Epidermal melanocyte (primary cell): ENCODE measurements at regions not wholly inside any gene's neighbourhood (a gene's known extent, or its start where the extent isn't known, plus 50 kb on each side); places are given as distances from the start of the nearest gene placed in this dataset.
"Not testable (repeated sequence)": the region's sequence is repeated elsewhere in the genome, so short reads cannot be mapped to it uniquely, and the experiment has no call there.

Experiments
- DNase-seq: peaks from one replicate; pipeline ENCODE4 v3.0.0; 2011; ENCODE audit warnings: low spot score; ENCODE audit not compliant: insufficient read length

DNA sequence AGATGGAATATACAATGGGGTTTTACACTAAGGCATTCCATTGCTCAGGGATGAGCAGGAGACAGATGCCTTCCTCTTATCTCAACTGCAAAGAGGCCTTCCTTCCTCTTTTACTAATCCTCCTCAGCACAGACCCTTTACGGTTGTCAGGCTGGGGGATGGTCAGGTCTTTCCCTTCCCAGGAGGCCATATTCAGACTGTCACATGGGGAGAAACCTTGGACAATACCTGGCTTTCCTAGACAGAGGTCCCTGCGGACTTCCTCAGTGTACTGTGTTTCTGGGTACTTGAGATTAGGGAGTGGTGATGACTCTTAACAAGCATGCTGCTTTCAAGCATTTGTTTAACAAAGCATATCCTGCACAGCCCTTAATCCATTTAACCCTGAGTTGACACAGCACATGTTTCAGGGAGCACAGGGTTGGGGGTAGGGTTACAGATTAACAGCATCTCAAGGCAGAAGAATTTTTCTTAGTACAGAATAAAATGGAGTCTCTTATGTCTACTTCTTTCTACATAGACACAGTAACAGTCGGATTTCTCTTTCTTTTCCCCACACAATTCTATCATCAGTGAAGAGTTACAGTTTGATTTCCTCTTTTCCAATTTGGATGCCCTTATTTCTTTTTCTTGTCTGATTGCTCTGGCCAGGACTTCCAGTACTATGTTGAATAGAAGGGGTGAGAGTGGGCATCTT is 737.1 kb downstream of the TRHDE start:
- not testable (repeated sequence) for DNase-seq

DNA sequence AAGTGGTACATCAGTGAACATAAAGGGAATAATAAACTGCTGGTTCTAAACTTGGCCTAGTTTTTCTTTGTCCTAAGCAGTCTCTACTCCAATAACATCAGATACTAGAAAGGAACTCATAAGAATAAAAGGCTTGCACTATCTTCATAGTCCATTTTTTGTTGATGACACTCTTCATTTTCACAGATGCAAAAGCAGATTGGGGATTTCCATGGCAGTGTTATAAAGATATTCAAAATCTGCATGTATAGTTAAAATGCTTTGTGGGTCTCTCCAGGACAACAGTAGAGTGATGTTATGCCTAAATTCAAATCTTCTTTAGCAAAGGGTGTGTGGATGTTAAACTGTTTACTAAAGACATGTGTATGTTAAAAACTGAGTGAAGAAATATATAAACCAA is 745.8 kb downstream of the TRHDE start:
- no peak for DNase-seq

DNA sequence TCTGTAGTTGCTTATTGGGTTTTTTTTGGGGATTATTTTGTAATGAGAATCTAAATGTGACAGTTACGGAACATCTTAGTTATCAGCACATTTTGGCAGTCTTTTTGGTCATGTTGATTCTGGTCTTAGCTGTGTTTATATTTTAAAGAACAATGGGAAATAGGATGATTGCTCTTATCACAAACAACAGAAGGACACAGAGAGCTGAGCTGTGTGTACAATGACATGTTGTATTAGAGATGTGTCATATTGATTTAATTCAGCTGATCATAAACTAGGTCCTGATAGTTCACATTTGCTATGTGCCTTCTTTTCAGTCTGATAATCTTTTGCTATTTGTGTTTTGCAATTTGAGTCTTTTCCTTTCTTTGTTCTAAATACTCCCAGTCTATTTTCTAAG is 781.7 kb downstream of the TRHDE start:
- DNase-seq = no peak

DNA sequence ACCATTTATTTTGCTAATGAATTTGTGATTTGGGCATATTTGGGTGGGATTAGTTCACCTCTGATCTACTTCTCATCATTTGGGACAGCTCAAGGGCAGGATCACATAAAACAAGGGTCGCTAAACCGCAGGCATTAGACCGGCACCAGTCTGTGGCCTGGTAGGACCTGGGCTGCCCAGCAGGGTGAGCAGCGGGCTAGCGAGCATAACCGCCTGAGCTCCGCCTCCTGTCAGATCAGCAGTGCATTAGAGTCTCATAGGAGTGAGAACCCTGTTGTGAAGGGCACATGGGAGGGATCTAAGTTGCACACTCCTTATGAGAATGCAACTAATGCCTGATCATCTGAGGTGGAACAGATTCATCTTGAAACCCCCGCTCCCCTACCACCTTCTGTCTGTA is 785.3 kb downstream of the TRHDE start:
- DNase-seq = no peak

DNA sequence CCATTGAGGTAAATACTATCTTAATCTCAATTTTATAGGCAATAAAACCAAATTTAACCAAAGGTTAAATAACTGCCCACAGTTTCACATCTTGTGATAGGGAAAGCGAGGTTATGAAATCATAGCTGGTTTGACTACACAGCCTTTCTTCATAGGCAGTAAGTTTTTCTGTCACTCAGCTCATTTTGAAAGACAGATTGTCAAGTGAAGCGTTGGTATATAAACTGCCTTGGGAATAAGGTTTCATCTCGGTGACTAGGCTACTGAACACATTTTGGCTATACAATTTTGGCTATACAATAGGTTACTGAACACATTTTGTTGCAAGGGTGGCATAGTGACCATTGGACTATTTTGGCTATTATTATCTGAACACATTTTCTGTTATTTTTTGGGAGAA is 793.7 kb downstream of the TRHDE start:
- DNase-seq = no peak

DNA sequence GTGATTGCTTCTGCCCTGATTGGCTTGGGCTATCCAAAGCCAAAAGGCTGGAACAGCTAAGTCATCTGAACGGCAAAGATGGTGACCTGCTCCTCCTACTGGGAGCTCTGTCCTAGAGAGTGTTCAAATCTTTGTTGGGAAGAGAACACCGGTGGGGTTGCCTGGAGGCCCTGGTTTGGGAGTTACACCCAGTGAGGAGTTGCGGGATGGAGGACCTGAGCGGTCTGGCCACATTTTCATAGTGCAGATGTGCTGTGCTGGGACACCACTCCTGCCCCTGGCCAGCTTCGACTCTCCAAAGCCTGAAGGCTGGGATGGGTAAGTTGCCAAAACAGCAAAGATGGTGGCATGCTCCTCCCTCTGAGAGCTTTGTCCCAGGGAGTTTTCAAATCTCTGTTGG is 795.4 kb downstream of the TRHDE start:
- DNase-seq = no peak

DNA sequence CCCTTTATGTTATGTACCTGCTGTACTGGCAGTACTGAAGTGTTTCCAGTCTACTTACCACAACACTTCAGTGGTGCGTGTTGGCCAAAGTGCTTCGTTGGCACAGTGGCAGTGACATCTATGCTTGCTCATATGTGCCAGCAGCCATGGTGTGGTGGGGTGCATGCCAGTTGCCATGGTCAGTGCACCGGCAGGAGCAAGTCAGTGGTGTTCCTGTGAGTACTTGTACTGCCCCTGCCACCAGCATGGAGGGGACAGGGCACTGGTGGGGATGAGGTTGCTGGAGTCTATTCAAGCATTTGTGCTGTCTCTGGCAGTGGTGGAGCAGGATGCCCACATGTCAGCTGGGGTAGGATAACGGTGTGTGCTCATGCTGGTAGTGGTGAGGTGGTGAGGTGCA is 800.0 kb downstream of the TRHDE start:
- no peak for DNase-seq

DNA sequence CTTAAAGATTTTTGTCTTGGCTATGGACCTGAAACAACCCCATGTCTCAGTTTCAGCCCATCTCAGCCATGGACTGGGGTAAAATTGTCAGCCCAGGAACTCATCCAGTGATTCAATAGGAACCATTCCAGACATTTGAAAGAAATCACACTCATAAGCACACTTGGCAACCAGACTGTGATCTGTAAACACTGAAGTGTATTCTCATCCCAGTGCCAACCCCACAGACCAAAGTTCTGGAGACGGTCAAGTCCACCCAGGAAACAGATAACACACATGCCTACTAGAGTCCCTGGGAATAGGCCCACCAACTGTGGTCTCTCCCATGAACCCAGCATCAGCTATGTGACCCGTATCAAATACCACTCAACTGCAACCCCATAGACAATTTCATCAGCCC is 804.6 kb downstream of the TRHDE start:
- DNase-seq = no peak

DNA sequence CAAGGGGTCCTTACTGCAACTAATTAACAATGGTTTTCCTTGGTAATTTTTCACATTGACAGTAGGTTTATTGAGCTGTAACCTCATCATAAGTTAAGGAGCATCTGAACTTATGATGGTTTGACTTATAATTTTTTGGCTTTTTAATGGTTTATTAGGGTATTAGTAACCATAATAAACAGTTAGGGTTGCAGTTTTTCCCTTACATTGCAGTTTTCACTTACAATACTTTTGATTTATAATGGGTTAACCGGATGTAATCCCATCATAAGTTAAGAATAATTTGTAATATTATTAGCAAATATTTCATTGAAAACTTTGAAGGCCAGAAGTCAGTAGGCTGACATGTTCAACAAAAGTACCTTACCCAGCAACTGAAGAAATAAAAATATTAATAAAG is 811.6 kb downstream of the TRHDE start:
- DNase-seq = no peak

DNA sequence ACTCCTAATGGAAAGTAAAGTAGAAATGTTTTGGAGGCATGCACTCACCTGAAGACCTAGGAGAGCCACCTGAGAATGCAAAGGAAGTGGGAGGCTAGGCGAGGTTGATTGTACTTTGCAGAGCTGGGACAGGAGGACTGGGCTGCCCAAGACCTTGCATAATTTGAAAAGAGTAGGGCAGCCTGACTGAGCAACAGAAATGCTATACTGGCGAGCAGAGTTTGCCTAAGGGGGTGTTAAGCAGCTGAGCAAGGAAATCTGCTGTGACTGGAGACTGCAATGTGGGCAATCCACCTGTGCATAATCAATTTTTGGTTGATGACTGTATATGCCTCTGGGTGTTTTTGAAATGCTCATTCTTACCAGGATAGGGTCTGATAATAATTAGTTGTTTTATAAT is 834.1 kb downstream of the TRHDE start:
- DNase-seq = no peak

DNA sequence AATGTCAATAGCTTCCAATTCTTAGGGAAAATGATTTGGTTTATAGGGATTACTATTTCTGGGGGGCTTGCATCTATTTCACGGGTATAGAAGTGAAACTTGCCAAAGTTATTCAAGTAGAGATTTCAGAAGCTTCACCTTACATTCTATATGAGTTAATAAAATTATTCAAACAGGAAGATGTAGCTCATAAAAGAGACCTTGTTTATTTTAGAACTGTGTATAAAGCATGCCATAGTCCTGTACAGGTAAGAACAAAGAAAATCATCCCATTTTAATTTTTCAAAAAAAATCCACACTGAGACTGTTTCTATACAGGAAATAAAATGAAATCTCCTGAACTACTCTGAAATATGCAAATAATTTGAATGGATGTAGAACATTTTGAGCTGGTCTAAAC is 834.7 kb downstream of the TRHDE start:
- no peak for DNase-seq

DNA sequence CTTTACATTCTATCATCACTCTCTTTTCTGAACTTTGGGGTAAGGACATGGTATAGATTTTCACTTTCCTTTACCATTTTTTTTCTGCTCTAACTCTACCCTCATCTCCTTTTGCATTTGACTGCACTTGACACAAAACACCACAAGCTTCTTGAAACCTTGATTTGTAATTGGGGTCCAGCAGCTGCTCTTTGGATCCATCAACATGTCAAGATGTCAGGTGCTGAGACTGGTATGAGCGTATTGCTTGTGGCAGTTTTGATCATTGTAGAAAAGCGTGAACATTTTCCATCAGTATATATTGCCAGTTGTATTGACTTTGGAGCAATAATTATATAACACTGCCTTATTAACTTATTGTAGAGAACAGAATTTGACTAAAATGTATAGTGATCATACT is 838.6 kb downstream of the TRHDE start:
- no peak for DNase-seq

DNA sequence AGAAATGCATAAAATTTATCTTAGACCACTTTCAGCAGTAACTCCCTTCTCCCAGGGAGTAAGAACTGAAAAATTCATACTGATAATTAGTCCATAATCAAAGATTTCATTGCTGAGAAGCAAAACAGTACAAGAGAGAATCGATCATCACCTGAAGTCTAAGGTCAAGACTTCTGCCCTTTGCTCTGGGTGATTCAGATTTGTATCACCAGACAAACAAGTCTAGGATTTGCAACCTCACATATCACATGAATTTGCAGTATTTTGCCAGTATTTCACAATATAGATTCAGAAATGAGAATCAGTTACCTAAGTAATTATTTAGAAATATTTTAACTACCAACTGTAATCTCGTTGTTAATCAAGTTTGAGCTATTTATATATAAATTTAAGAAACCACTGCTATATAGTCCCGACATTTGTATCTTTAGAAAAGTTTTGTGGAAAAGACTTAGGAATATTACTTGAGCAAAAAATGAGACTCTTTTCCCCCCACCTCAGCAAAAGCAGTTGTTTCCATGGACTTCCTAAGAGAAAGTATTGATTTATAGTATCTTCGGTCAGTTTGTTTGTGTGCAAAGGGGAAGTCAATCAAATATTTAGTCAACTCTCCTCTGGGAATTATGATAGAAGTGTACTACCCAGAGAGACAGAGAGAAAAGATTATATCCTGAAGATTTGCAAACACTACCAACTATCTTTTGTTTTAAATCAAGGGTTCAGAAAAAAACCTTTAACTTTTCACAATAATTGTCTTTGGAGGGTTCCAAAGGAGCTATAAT is 840.1 kb downstream of the TRHDE start:
- DNase-seq = no peak

DNA sequence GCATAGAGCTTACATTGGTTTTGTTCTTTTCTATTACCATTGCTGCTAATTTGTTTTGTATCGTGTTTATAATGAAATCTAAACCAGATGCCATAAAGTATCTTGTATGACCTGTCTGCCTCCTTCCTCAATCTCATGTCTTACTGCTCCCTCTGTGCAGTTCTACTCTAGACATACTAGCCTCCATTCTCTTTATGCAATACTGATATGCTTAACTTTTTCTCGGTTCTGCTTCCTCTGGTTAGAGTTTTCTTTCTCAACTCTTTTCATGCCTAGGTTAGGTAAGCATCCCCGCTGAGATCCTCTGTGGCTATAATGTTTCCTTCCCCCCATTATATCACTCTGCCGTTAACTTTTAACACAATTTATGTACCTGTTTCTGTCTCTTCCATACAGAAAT is 852.3 kb downstream of the TRHDE start:
- no peak for DNase-seq

DNA sequence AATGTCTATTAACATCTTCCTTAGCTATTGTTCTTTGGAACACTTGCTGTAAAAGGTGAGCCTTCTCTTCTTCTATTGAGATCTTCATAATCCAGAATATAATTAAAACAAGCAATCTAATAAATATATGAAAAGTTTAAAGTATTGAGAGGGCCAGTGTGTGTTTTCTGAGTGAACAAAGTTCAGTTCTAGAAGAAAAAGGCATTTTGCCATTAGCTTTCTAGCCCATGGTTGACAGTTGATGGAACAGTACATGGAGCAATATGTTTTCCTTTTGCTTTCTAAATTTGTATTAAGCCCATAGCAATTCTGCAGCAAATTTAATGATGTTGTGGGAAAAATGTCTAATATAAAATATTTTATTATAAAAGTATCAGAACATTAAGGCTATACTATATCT is 853.0 kb downstream of the TRHDE start:
- DNase-seq = no peak

DNA sequence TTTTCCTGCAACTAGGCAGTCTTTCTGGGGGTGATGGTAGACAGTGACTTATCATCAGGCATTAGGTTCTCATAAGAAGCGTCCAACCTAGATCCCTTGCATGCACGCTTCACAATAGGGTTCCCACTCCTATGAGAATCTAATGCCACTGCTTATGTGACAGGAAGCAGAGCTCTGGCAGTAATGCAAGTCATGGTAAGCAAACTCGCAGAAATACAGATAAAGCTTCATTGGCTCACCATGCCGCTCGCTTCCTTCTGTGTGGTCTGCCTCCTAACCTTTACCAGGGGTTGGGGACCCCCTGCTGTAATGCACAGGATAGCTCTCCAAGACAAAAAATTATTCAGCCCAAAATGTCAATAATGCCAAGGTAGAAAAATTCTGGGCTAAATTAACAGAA is 864.2 kb downstream of the TRHDE start:
- DNase-seq = no peak

DNA sequence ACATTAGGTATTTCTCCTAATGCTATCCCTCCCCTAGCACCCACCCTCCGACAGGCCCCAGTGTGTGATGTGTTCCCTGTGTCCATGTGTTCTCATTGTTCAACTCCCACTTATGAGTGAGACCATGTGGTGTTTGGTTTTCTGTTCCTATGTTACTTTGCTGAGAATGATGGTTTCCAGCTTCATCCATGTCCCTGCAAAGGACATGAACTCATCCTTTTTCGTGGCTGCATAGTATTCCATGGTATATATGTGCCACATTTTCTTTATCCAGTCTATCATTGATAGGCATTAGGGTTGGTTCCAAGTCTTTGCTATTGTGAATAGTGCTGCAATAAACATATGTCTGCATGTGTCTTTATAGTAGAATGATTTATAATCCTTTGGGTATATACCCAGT is 867.5 kb downstream of the TRHDE start:
- DNase-seq = not testable (repeated sequence)

DNA sequence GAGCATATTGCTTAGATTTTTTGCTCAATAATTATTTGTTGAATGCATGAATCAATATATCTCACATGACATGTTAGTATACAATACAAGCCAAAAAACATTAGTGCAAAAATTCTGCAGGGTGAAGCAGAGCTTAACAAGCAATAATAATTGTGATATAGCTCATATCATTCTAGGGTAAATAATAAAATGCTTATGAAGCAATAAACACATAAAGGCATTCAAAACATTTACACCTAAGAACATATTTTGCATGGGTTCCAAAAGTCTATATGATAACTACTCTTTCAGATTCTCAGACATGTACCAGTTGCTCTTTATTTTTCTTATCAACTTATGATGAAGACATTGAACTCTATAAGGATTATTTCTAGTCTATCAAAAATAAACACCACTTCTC is 886.2 kb downstream of the TRHDE start:
- DNase-seq = no peak

DNA sequence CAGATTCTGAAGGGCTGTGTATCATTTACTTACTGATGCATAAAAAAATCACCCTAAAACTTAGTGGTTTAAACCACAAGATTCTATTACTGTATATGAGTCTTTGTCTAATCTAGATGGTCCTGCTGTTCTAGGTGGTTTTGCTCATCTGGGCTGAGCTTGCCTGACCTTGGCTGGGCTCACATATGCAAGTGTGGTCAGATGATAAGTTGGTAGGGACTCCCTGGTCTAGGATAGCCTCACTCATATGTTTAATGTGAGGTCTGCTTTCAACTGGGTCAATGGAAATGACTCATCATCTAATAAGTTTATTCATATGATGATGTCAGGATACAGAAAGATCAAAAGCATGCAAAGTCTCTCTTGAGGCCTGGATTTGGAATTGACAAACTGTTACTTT is 887.8 kb downstream of the TRHDE start:
- no peak for DNase-seq

DNA sequence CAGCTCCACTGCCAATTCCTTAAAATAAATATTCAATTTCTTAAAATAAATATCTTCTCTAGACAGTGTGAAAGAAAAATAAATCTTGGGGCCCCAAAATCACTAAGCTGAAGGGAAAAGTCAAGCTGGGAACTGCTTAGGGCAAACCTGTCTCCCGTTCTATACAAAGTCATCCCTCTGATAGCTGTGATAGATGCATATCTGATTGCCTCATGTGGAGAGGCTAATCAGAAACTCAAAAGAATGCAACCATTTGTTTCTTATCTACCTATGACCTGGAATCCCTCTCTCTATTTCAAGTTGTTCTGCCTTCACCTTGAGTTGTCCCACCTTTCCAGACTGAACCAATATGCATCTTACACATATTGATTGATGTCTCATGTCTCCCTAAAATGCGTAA is 889.8 kb downstream of the TRHDE start:
- no peak for DNase-seq

DNA sequence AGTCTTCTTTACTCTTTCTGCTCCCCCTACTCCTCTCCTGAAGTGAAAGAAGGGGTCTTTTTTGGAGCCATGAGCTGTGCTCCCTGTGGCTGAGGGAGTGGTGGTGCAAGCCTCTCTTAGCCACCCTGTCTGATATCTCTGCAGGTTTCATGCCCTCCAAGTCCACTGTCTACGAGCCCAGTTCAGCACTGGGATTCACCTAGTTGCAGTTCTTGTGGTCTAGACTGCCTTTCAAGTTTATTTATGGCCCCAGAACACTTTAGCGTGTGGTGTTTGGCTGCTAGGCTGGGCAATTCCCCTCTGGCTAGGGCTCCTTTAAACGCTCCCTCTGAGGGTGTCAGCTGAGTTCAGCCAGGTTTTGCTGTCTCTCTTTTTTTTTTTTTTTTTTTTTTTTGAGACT is 908.6 kb downstream of the TRHDE start:
- no peak for DNase-seq

DNA sequence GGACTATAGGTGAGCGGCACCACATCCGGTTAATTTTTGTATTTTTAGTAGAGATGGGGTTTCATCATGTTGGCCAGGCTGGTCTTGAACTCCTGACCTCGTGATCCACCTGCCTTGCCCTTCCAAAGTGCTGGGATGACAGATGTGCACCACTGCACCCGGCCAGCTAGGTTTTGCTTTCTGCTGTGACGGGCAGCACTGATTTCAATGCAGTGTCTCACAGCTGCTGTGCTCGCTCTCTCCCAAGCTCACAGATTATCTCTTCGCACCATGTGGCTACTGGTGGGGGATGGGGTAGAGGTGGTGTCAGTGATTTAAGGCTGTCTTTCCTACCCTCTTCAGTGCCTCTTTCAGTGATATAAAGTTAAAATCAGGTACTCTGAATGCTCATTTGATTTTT is 909.1 kb downstream of the TRHDE start:
- no peak for DNase-seq

DNA sequence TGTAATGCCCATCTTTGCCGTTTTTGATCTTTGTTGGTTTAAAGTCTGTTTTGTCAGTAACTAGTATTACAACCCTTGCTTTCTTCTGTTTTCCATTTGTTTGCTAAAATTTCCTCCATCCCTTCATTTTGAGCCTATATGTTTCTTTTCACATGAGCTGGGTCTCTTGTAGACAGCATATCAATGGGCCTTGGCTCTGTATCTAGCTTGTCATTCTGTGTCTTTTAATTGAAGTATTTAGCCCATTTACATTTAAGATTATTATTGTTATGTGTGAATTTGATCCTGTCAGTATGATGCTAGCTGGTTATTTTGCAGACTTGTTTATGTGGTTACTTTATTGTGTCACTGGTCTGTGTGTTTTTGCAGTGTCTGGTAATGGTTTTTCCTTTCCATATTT is 913.2 kb downstream of the TRHDE start:
- DNase-seq = no peak
